Spleen (tissue), 7 donors: ENCODE measurements at regions not wholly inside any gene's neighbourhood (a gene's known extent, or its start where the extent isn't known, plus 50 kb on each side); places are given as distances from the start of the nearest gene placed in this dataset.

Source experiments
- POLR2A ChIP-seq, 3 donors: fragments of 450-650 bp; IDR thresholded peaks; one replicate each; pipeline ENCODE4 v1.5.1; 2017; ENCODE audit warnings: antibody characterized with exemption in 3 of 3, mild to moderate bottlenecking in 1 of 3
- POLR2AphosphoS5 ChIP-seq, 3 donors: sonication (generic); formaldehyde crosslinking; IDR thresholded peaks; one replicate each; pipeline ENCODE4 v1.5.1; 2017; ENCODE audit warnings: antibody characterized with exemption in 3 of 3
- TF ChIP-seq, protein P1 (sequence below), 11 experiments: fragments of 200-600 bp in 7 of 11; fragments of 450-650 bp in 4 of 11; sonication (generic) in 4 of 11; IDR thresholded peaks in 8 of 11; conservative IDR thresholded peaks in 3 of 11; 1 replicate in 7 of 11; 2 replicates in 4 of 11; pipeline versions ENCODE4 v1.4.0 to v1.8.0; 2016 to 2021; ENCODE audit warnings: antibody characterized with exemption in 11 of 11, inconsistent platforms in 4 of 11, mild to moderate bottlenecking in 1 of 11
- donor health status: DM: no; HTN: no; CAD: no; lungs with moderate emphysema.
- donor health status: DM: no; HTN: no; CAD: no.
- donor health status: DM: no; HTN: no; CAD: no.

DNA sequence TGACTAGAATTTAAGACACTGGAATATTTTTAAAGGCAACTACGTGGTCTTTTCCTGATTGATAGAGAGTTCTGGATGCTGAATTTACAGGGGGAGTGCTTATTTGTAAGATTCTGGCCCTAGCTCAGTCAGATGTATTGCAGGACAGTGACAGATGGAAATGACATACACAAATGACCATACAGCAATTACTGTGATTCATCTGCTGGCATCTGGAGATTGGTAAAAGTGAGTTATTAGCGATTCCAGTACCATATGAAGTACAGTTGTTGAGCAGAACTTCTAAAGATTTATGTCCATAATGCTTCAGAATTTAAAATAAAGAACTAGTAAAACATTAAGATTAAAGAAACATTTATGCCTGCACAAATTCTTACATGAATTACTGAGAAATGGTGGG is 243.2 kb downstream of the CRPPA start:
- TF ChIP-seq, protein P1, sequence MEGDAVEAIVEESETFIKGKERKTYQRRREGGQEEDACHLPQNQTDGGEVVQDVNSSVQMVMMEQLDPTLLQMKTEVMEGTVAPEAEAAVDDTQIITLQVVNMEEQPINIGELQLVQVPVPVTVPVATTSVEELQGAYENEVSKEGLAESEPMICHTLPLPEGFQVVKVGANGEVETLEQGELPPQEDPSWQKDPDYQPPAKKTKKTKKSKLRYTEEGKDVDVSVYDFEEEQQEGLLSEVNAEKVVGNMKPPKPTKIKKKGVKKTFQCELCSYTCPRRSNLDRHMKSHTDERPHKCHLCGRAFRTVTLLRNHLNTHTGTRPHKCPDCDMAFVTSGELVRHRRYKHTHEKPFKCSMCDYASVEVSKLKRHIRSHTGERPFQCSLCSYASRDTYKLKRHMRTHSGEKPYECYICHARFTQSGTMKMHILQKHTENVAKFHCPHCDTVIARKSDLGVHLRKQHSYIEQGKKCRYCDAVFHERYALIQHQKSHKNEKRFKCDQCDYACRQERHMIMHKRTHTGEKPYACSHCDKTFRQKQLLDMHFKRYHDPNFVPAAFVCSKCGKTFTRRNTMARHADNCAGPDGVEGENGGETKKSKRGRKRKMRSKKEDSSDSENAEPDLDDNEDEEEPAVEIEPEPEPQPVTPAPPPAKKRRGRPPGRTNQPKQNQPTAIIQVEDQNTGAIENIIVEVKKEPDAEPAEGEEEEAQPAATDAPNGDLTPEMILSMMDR (IDR thresholded peaks at IDR 0.05 in 8 of 11, conservative IDR thresholded peaks at IDR 0.05 in 3 of 11): no peak
- no peak for TF ChIP-seq POLR2AphosphoS5 (IDR thresholded peaks at IDR 0.05)
- TF ChIP-seq POLR2A (IDR thresholded peaks at IDR 0.05): no peak
